Bronchial epithelial cell (primary cell): ENCODE measurements at regions not wholly inside any gene's neighbourhood (a gene's known extent, or its start where the extent isn't known, plus 50 kb on each side); places are given as distances from the start of the nearest gene placed in this dataset.

Experiments used
- DNase-seq: peaks from one replicate; pipeline ENCODE4 v3.0.0-alpha.2; 2010; ENCODE audit warnings: low read depth
- FAIRE-seq: peaks from 2 replicates; lab custom pipeline; 2011; peaks lifted over from hg19 to GRCh38; lab: Jason Lieb, UNC
- H3K27me3 ChIP-seq: 2 replicates; pipeline ENCODE4 v1.5.1; 2011; ENCODE audit warnings: low read length; ENCODE audit not compliant: control insufficient read depth, insufficient read depth
- H3K36me3 ChIP-seq: 2 replicates; pipeline ENCODE4 v1.5.1; 2011; ENCODE audit warnings: low read length; ENCODE audit not compliant: control insufficient read depth, insufficient read depth
- H3K4me3 ChIP-seq: 2 replicates; pipeline ENCODE4 v1.5.1; 2011; ENCODE audit warnings: mild to moderate bottlenecking, low read depth, low read length, control low read depth
- TF ChIP-seq, protein P1 (sequence below): IDR thresholded peaks from 2 replicates; pipeline ENCODE4 v1.5.1; 2011; ENCODE audit warnings: mild to moderate bottlenecking, moderate library complexity, low read length, control low read depth, inconsistent platforms; ENCODE audit not compliant: insufficient read depth, severe bottlenecking

DNA sequence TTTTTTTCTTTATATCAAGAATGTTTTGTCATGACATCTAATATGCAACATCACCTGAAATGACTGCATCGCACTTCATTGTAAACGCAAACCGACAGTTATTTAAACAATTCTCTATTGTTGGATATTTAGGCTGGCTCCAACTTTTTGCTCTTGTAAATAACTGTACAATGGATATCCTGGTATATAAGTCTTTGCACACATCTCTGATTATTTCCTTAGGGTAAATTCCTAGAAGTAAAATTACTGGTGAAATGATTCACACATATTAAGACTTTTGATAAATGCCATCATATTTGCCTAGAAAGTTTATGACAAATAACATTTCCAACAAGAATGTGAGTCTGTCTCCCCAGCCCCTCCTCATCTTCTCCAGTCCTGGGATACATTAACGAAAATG is 154.7 kb downstream of the TFAP2C start:
- FAIRE-seq (no peak), DNase-seq (no peak)
- Histone ChIP-seq H3K4me3 (no peak overlapping the region), H3K36me3 (no peaks in the 10 kb centered on the region), H3K27me3 (no peaks in the 10 kb centered on the region)
- TF ChIP-seq, protein P1, sequence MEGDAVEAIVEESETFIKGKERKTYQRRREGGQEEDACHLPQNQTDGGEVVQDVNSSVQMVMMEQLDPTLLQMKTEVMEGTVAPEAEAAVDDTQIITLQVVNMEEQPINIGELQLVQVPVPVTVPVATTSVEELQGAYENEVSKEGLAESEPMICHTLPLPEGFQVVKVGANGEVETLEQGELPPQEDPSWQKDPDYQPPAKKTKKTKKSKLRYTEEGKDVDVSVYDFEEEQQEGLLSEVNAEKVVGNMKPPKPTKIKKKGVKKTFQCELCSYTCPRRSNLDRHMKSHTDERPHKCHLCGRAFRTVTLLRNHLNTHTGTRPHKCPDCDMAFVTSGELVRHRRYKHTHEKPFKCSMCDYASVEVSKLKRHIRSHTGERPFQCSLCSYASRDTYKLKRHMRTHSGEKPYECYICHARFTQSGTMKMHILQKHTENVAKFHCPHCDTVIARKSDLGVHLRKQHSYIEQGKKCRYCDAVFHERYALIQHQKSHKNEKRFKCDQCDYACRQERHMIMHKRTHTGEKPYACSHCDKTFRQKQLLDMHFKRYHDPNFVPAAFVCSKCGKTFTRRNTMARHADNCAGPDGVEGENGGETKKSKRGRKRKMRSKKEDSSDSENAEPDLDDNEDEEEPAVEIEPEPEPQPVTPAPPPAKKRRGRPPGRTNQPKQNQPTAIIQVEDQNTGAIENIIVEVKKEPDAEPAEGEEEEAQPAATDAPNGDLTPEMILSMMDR: no peak

DNA sequence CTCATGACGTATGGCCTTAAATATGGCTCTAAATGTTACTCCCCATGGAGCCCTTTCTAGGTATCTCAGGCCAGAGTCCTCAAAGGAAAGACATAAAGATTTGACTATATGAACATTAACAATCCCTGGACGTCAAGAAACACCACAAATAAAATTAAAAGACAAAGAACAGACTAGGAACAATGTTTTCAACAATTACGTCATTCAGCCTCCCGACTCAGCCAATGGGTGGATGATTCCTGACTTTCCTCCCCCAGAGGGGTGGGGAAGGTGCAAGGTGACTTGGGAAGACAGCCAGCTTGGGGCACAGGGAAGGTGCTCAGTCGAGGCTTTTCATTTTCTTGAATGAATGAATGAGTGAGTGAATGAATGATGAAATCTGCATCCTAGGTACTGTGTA is 157.4 kb downstream of the TFAP2C start:
- no peak overlapping the region for H3K4me3 ChIP-seq
- DNase-seq (no peak), FAIRE-seq (no peak)
- no peaks in the 10 kb centered on the region for H3K36me3 ChIP-seq
- no peaks in the 10 kb centered on the region for H3K27me3 ChIP-seq
- TF ChIP-seq, protein P1: no peak

DNA sequence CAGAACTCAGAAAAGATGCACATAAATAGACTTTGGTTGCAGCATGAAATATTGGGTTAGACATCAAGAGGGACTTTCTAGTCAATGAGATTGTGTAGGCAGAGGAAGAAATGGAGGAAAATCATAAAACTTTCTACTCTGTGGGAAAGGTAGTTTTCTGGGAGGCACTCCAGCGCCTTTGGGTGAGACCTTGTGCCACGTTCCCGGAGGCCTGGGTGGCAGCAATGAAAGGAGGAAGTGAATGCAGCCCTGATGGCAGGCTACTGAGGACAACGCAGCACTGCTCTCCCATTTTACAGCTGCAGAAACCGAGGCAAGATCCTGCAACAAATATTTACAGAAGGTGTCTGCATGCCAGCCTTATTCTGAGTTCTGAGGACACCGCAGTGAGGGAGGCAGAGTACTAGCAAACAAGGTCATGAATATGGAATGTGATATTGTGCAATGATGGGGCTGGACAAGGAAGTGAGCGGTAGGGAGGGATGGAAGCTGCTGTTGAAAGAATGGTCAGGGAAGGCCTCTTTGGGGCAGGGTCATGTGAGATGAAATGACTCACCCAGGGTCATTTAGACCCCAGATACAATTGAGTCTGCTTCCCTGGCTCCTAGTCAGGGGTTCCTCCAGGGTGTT is 159.1 kb downstream of the TFAP2C start:
- H3K36me3 ChIP-seq: no peaks in the 10 kb centered on the region
- FAIRE-seq (no peak), DNase-seq (peak; percentile 96)
- no peak overlapping the region for H3K4me3 ChIP-seq
- H3K27me3 ChIP-seq: no peaks in the 10 kb centered on the region
- TF ChIP-seq, protein P1: no peak

DNA sequence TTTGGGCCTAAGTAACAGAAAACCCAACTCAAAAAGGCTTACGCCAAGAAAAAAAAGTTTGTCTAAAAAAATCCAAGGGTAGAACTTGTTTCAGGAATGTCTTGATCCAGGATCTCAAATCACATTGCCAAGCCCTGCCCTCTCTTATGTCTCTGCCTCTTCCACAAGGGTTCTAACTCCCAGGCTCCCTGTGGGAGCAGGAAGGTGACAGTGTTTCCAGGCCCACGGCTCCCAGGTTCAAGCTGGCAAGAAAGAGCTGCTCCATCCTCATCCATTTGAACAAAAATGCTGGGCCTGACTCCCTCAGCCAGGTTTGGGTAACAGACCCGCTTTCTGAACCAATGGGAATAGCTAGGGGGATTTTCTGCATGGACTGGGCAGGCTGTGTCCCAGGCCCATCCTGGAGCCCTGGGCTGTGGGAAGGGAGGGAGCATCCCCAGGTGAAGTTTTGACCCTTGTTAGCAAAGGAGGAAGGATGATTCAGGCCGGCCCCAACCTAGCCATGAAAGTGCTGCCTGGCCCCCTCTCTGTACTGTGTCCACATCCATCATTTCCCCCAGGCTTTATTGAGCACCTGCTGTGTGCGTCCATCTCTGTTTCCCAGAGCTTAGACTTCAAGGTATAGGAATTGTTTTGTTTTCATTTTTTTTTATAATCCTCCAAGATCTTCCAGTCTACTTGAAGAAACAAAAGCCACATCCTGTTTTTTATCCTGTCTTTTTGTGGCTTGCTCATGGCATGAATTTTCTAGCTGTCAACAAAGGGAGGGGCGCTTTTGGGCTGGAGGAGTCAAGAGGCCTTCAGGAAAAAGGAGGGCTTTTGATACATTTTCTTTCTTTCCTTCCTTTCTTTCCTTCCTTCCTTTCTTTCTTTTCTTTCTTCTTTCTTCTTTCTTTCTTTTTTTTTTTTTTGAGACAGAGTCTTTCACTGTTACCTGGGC is 159.8 kb downstream of the TFAP2C start:
- no peaks in the 10 kb centered on the region for H3K36me3 ChIP-seq
- H3K27me3 ChIP-seq: no peaks in the 10 kb centered on the region
- DNase-seq (no peak), FAIRE-seq (no peak)
- TF ChIP-seq, protein P1: no peak
- H3K4me3 ChIP-seq: no peak overlapping the region

DNA sequence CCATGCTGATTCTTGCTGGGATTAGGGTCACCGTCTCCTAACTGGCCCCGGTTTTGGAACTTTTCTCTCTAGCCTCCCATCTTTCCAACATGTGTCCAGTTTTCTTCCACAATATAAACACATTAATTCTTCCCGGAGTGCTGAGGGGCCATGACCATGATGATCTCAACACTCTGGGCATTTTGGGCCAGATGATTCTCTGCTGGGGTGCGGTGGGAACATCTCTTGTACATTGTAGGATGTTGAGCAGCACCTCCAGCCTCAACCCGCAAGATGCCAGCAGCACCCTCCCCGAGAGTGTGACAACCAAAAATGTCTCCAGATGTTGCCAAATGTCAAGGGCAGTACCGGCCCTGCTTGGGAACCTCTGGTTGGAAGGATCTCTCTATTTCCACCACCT is 164.8 kb downstream of the TFAP2C start:
- H3K27me3 ChIP-seq: no peaks in the 10 kb centered on the region
- TF ChIP-seq, protein P1: no peak
- no peak for DNase-seq
- H3K4me3 ChIP-seq: no peak overlapping the region
- no peak for FAIRE-seq
- no peaks in the 10 kb centered on the region for H3K36me3 ChIP-seq
